H1 (cell line): ENCODE measurements at regions not wholly inside any gene's neighbourhood (a gene's known extent, or its start where the extent isn't known, plus 50 kb on each side); places are given as distances from the start of the nearest gene placed in this dataset.

Source experiments
- CTCF ChIA-PET: fragments of 300-600 bp; sonication (Branson Sonifier 250); formaldehyde crosslinking; loops from one replicate; lab custom pipeline; 2021; ENCODE audit not compliant: partially characterized antibody; lab: Charles Lee
- POLR2A ChIA-PET: fragments of 300-600 bp; sonication (Branson Sonifier 250); formaldehyde crosslinking; loops from one replicate; lab custom pipeline; 2021; ENCODE audit warnings: inconsistent platforms; ENCODE audit not compliant: partially characterized antibody; lab: Charles Lee
- DNase-seq, 2 experiments: peaks; one replicate each; pipeline versions ENCODE4 v3.0.0 to v3.0.0-alpha.2; 2010 to 2022; ENCODE audit warnings: low spot score in 2 of 2, low read depth in 1 of 2, mixed read lengths in 1 of 2
- FAIRE-seq: peaks from 2 replicates; lab custom pipeline; 2011; peaks lifted over from hg19 to GRCh38; lab: Jason Lieb, UNC
- H2AFZ ChIP-seq: 2 replicates; pipeline ENCODE4 v1.8.1; 2012; ENCODE audit warnings: low read length, inconsistent platforms
- H2AK5ac ChIP-seq: 2 replicates; pipeline ENCODE4 v1.6.1; 2013; ENCODE audit warnings: low read depth, low read length
- H2BK120ac ChIP-seq: replicated peaks from 2 replicates; pipeline ENCODE3; 2013; ENCODE audit warnings: low read depth, low read length, inconsistent platforms
- H2BK12ac ChIP-seq: 2 replicates; pipeline ENCODE4 v1.6.1; 2013; ENCODE audit warnings: low read depth, low read length
- H2BK15ac ChIP-seq: 2 replicates; pipeline ENCODE4 v1.6.1; 2013; ENCODE audit warnings: low read length
- H2BK20ac ChIP-seq: 2 replicates; pipeline ENCODE4 v1.6.1; 2013; ENCODE audit warnings: low read length
- H2BK5ac ChIP-seq: 2 replicates; pipeline ENCODE4 v1.6.1; 2013; ENCODE audit warnings: low read depth, low read length
- H3K14ac ChIP-seq: 2 replicates; pipeline ENCODE4 v1.6.1; 2013; ENCODE audit warnings: inconsistent platforms; ENCODE audit not compliant: insufficient read length
- H3K18ac ChIP-seq: 2 replicates; pipeline ENCODE4 v1.6.1; 2013; ENCODE audit warnings: low read length; ENCODE audit errors: extremely low read depth
- H3K23ac ChIP-seq: 2 replicates; pipeline ENCODE4 v1.6.1; 2013; ENCODE audit warnings: inconsistent platforms; ENCODE audit not compliant: insufficient read length
- H3K23me2 ChIP-seq: 2 replicates; pipeline ENCODE4 v1.6.1; 2013; ENCODE audit warnings: low read depth, low read length
- H3K27ac ChIP-seq: 2 replicates; pipeline ENCODE4 v1.6.1; 2011; ENCODE audit warnings: low read depth, low read length, inconsistent platforms
- H3K27me3 ChIP-seq, 4 experiments: replicated peaks in 1 of 4; 1 replicate in 1 of 4; 2 replicates in 3 of 4; pipeline versions ENCODE4 v1.6.1 to v1.8.1; 2011 to 2013; ENCODE audit warnings: low read length in 3 of 4, mild to moderate bottlenecking in 3 of 4, inconsistent platforms in 2 of 4, mixed read lengths in 2 of 4, moderate library complexity in 1 of 4; ENCODE audit not compliant: control insufficient read depth in 3 of 4, insufficient read depth in 3 of 4; ENCODE audit errors: extremely low read depth in 1 of 4
- H3K36me3 ChIP-seq, 4 experiments: 2 replicates each; pipeline versions ENCODE4 v1.6.1 to v1.8.1; 2011 to 2013; ENCODE audit warnings: mild to moderate bottlenecking in 4 of 4, low read length in 3 of 4, moderate library complexity in 2 of 4, control low read depth in 1 of 4, inconsistent platforms in 1 of 4; ENCODE audit not compliant: insufficient read depth in 4 of 4, control insufficient read depth in 2 of 4
- H3K4ac ChIP-seq: replicated peaks from 2 replicates; pipeline ENCODE3; 2013; ENCODE audit warnings: low read length, low read depth, mixed read lengths, inconsistent platforms; ENCODE audit not compliant: insufficient read length
- H3K4me1 ChIP-seq, 4 experiments: replicated peaks in 1 of 4; 1 replicate in 1 of 4; 2 replicates in 3 of 4; pipeline versions ENCODE4 v1.6.1 to v1.8.1; 2011 to 2013; ENCODE audit warnings: low read length in 3 of 4, inconsistent platforms in 2 of 4, mixed read lengths in 1 of 4; ENCODE audit not compliant: insufficient read depth in 4 of 4, control insufficient read depth in 3 of 4
- H3K4me2 ChIP-seq, 2 experiments: 2 replicates each; pipeline versions ENCODE4 v1.6.1 to v1.8.1; 2011 to 2013; ENCODE audit warnings: low read depth in 2 of 2, low read length in 2 of 2, control low read depth in 1 of 2, inconsistent platforms in 1 of 2, mild to moderate bottlenecking in 1 of 2; ENCODE audit not compliant: insufficient read depth in 1 of 2
- H3K4me3 ChIP-seq, 4 experiments: fragments of 200-600, 300-600 bp in 1 of 4; sonication (generic), shearing (Covaris generic), sonication (Bioruptor Twin) in 1 of 4; 2 replicates each; pipeline versions ENCODE4 v1.5.1 to v1.8.1; 2011 to 2016; ENCODE audit warnings: low read length in 4 of 4, low read depth in 3 of 4, control low read depth in 2 of 4, inconsistent platforms in 2 of 4, mild to moderate bottlenecking in 2 of 4, mixed read lengths in 1 of 4, moderate library complexity in 1 of 4; ENCODE audit not compliant: insufficient read depth in 2 of 4; ENCODE audit errors: extremely low read depth in 1 of 4
- H3K56ac ChIP-seq: replicated peaks from 2 replicates; pipeline ENCODE3; 2013; ENCODE audit warnings: low read depth, mild to moderate bottlenecking, mixed read lengths, low read length, inconsistent platforms; ENCODE audit not compliant: insufficient read length
- H3K79me1 ChIP-seq: 2 replicates; pipeline ENCODE4 v1.6.1; 2013; ENCODE audit warnings: low read depth, low read length, control low read depth
- H3K79me2 ChIP-seq, 2 experiments: 2 replicates each; pipeline versions ENCODE4 v1.6.1 to v1.8.1; 2012 to 2013; ENCODE audit warnings: low read length in 2 of 2, mild to moderate bottlenecking in 2 of 2, inconsistent platforms in 1 of 2; ENCODE audit not compliant: insufficient read depth in 2 of 2, control insufficient read depth in 1 of 2
- H3K9ac ChIP-seq, 4 experiments: replicated peaks in 1 of 4; 1 replicate in 1 of 4; 2 replicates in 3 of 4; pipeline versions ENCODE4 v1.6.1 to v1.8.1; 2011 to 2013; ENCODE audit warnings: low read depth in 3 of 4, low read length in 3 of 4, control low read depth in 2 of 4, mild to moderate bottlenecking in 2 of 4, moderate library complexity in 2 of 4, inconsistent platforms in 1 of 4; ENCODE audit errors: extremely low read depth in 1 of 4
- H3K9me3 ChIP-seq, 2 experiments: 2 replicates each; pipeline versions ENCODE4 v1.6.1 to v1.8.1; 2012 to 2013; ENCODE audit warnings: mild to moderate bottlenecking in 2 of 2, moderate library complexity in 2 of 2, control low read depth in 1 of 2, inconsistent platforms in 1 of 2, low read depth in 1 of 2, low read length in 1 of 2, mixed read lengths in 1 of 2; ENCODE audit not compliant: insufficient read depth in 2 of 2
- H4K20me1 ChIP-seq, 2 experiments: replicated peaks in 1 of 2; 2 replicates each; pipeline versions ENCODE3 to v1.8.1; 2011 to 2013; ENCODE audit warnings: inconsistent platforms in 2 of 2, low read length in 2 of 2, mild to moderate bottlenecking in 1 of 2; ENCODE audit not compliant: insufficient read depth in 2 of 2, control insufficient read depth in 1 of 2
- H4K5ac ChIP-seq: 2 replicates; pipeline ENCODE4 v1.6.1; 2013; ENCODE audit warnings: low read length, low read depth, mixed read lengths, inconsistent platforms; ENCODE audit not compliant: insufficient read length
- H4K8ac ChIP-seq: 2 replicates; pipeline ENCODE4 v1.8.0; 2013; ENCODE audit warnings: mild to moderate bottlenecking, moderate library complexity, low read length, inconsistent platforms; ENCODE audit not compliant: insufficient read depth; ENCODE audit errors: extremely low read depth
- H4K91ac ChIP-seq: replicated peaks from 2 replicates; pipeline ENCODE3; 2013; ENCODE audit warnings: low read length, mixed read lengths, inconsistent platforms; ENCODE audit not compliant: insufficient read length
- ATF2 ChIP-seq: IDR thresholded peaks from 2 replicates; pipeline ENCODE4 v1.6.1; 2012; ENCODE audit warnings: low read length, inconsistent platforms
- CREB1 ChIP-seq: IDR thresholded peaks from 2 replicates; pipeline ENCODE4 v1.6.1; 2012; ENCODE audit warnings: inconsistent platforms
- CTCF ChIP-seq, 3 experiments: IDR thresholded peaks; 1 replicate in 2 of 3; 2 replicates in 1 of 3; pipeline versions ENCODE4 v1.5.1 to v1.6.1; 2011; ENCODE audit warnings: low read length in 3 of 3, mild to moderate bottlenecking in 3 of 3, inconsistent platforms in 2 of 3, low read depth in 1 of 3, moderate library complexity in 1 of 3; ENCODE audit not compliant: insufficient read depth in 1 of 3; ENCODE audit errors: control extremely low read depth in 1 of 3
- KDM1A ChIP-seq: fragments of 200-600, 300-600 bp; sonication (generic); IDR thresholded peaks from 2 replicates; pipeline ENCODE4 v1.7.1; 2016; ENCODE audit warnings: mild to moderate bottlenecking, low read length, borderline replicate concordance
- PHF8 ChIP-seq: fragments of 200-600 bp; sonication (generic); conservative IDR thresholded peaks from 2 replicates; pipeline ENCODE4 v1.7.1; 2012; ENCODE audit warnings: low read depth, mild to moderate bottlenecking, inconsistent platforms, low read length, moderate library complexity
- POU5F1 ChIP-seq: IDR thresholded peaks from 2 replicates; pipeline ENCODE4 v1.6.1; 2011; ENCODE audit warnings: low read depth, mild to moderate bottlenecking, low read length, moderate library complexity
- RAD21 ChIP-seq, 2 experiments: IDR thresholded peaks in 1 of 2; conservative IDR thresholded peaks in 1 of 2; 2 replicates each; pipeline ENCODE4 v1.6.1; 2011; ENCODE audit warnings: low read depth in 2 of 2, low read length in 2 of 2, improper control_type of control experiment in 1 of 2, inconsistent platforms in 1 of 2, mild to moderate bottlenecking in 1 of 2, moderate library complexity in 1 of 2
- USF2 ChIP-seq: IDR thresholded peaks from 2 replicates; pipeline ENCODE4 v1.6.1; 2011; ENCODE audit warnings: low read length, improper control_type of control experiment
- ZNF274 ChIP-seq: IDR thresholded peaks from 2 replicates; pipeline ENCODE4 v1.7.0; 2012; ENCODE audit warnings: low read length, borderline replicate concordance; ENCODE audit errors: extremely low read depth
- WGBS, 2 experiments: shearing (Covaris generic) in 1 of 2; methylation state at CpG; one replicate each; pipeline versions ENCODE4 v1.1.6 to v1.1.7; 2013 to 2015; ENCODE audit warnings: low lambda C conversion rate in 2 of 2, mixed read lengths in 2 of 2, inconsistent platforms in 1 of 2, low coverage in 1 of 2, missing lambda C conversion rate in 1 of 2; ENCODE audit not compliant: insufficient replicate concordance in 2 of 2, insufficient coverage in 1 of 2, insufficient read length in 1 of 2; ENCODE audit errors: extremely low coverage in 1 of 2, missing lambda C conversion rate in 1 of 2; 5-methylcytosine and 5-hydroxymethylcytosine counted together

GRCh38 chr15:98358971-98359370 lies 289.4 kb upstream of the IGF1R start:
- Histone ChIP-seq H2AK5ac (no peak overlapping the region), H3K27ac (no peak overlapping the region), H3K4me1 (no peaks in the 10 kb centered on the region; a peak in 1 of 7 replicates), H4K91ac (no peak overlapping the region), H3K4me2 (no peak overlapping the region), H2BK5ac (no peak overlapping the region), H4K20me1 (no peaks in the 10 kb centered on the region), H4K8ac (no peak overlapping the region), H3K23me2 (no peaks in the 10 kb centered on the region), H3K18ac (no peak overlapping the region), H2BK120ac (no peak overlapping the region), H4K5ac (no peak overlapping the region), H2BK15ac (no peak overlapping the region), H3K79me2 (no peaks in the 10 kb centered on the region), H3K4me3 (no peak overlapping the region), H3K14ac (no peak overlapping the region), H3K56ac (no peak overlapping the region), H3K79me1 (no peaks in the 10 kb centered on the region), H3K23ac (no peak overlapping the region), H2BK20ac (no peak overlapping the region), H3K36me3 (no peaks in the 10 kb centered on the region), H2AFZ (no peak overlapping the region), H3K9ac (no peak overlapping the region), H3K9me3 (no peaks in the 10 kb centered on the region), H3K27me3 (no peaks in the 10 kb centered on the region), H3K4ac (no peak overlapping the region), H2BK12ac (no peak overlapping the region)
- ChIA-PET CTCF (no interaction called here), POLR2A (no interaction called here)
- DNase-seq (no peak), FAIRE-seq (no peak)
- 81% methylated on average over 8 of the region's 8 CpGs; no CpG with 5 or more reads in 1 of the 2 experiments for WGBS, 2 experiments
- TF ChIP-seq USF2, result no peak
- no peak for TF ChIP-seq POU5F1
- no peak for TF ChIP-seq CREB1
- TF ChIP-seq RAD21 (IDR thresholded peaks at IDR 0.05 in 1 of 2, conservative IDR thresholded peaks at IDR 0.05 in 1 of 2; ENCODE audit: low read depth in 2 of 2, low read length in 2 of 2), result no peak
- no peak for TF ChIP-seq KDM1A
- TF ChIP-seq CTCF (IDR thresholded peaks at IDR 0.05; ENCODE audit: control extremely low read depth in 1 of 3, insufficient read depth in 1 of 3, low read depth in 1 of 3, low read length in 3 of 3), result no peak
- no peak for TF ChIP-seq ZNF274
- TF ChIP-seq PHF8, result no peak
- no peak for TF ChIP-seq ATF2
